HG03378 (cell line): ENCODE measurements at regions not wholly inside any gene's neighbourhood (a gene's known extent, or its start where the extent isn't known, plus 50 kb on each side); places are given as distances from the start of the nearest gene placed in this dataset.

Experiments used
- ATAC-seq: cut with Tn5 transposase; IDR thresholded peaks from one replicate; pipeline ENCODE4 v1.9.1; 2021; ENCODE audit warnings: mild to moderate bottlenecking, moderate library complexity; ENCODE audit not compliant: unreplicated experiment

DNA sequence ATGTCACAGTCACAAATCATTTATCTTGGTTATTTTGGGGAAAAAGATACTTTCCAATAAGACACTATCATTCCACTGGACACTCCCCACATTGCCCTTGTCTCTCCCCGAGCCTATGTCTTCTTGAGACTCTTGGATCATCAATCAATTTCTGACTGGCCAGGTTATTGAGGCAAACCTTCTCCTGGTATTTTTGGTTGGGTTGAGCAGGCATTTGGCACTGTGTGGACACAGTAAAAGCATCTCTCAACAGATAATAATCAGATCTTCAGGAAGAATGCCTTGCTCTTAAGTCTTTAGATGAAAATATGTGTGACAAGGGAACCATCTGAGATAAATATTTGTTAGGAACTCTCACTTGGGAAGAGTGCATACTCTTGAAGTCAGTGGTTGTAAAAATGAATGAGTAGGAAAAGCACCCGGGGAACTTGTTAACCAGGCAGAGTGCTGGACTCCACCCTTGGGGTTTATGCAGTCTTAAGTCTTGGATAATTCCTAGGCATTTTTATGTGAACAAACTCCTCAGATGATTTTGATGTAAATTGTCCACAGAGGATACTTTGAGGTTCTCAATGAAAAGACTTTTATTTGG lies 223.8 kb upstream of the CLINT1 start:
- ATAC-seq = no peak

DNA sequence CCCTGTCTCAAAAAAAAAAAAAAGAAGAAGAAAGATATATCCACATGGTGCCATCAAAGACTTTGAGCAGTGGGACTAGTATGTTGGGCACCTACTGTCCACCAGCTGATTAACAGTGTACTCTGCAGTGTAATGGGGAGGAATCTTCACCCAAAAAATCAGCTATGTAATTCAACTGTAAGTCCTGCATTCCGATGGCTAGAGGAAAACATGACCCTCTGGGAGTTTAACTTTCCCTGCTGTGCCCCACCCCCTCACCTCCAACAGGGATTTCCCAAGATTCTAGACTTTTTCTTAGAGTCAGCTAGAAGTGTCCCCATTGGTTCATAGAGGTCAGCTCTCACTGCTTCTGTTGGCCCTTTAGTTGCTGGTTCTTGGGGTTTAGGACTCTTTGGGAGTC lies 221.2 kb upstream of the CLINT1 start:
- ATAC-seq = no peak

DNA sequence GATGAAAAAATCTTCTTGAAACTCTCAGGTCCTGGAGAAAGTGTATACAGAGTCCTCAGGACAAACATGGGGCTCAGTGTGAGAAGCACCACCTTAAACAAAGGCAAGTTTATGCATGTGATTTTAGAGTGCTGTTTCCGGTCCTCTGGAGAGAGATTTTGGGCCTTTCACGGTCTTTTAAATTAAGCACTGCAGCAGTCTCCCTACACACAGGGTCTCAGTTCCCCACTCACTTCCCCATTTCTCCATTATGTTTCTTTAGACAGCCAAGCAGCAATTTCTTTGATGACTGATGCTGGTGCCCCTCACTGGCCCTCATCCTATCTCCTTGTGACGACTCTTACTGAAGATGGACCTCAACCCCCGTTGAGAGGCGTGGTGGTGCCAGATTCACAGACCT lies 220.2 kb upstream of the CLINT1 start:
- no peak for ATAC-seq

DNA sequence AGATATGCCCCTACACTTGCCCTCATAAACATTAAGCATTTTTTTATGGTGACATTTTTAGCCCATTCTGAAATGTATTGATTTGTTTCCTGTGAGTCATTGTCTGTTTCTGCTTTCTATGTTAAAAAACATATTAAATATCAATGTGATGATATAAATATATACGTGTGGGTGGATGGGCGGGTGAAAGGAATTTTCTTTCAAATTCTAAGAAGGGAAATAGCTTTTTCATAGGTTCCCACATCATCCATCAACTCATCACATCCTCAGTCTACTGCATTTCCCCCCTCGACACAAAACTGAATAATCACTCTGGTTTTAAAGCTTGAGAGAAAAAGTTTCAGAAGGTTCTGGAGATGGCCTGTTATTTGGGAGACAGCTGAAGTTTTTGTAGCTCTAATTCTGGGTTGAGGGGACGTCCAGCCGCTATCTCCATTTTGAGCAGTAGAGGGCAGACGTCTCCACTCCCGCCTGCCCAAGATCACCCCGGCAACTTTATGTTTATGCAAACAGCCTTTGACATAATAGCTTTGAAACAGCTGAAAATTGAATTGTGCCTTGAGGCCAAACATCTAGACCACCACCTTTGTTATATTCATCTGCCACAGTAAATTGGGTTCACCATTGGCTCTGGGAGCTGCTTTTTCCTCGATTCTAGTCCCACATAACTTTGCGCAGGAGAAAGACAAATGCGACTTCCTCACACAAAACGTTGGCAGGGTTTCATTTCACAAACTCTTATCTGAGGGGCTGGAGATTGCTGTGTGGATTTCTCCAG lies 216.2 kb upstream of the CLINT1 start:
- ATAC-seq = no peak

DNA sequence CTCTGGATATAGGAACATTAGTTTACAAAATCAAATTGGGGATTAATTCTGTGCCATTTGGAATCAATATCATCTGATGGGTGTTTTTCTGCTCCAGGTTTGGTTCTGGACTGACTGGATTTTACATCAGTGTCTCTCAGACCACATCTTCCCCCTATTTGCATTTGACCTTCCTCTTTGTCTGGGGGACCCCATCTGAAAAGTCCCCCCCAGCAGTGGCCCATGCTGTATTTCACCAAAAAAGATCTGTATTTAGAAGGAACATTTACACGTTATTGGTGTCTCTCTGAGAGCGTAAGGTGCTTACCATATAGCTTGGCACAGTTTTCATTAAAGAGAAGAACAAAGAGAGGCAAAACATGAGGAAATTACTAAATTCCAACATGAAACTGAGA lies 215.6 kb upstream of the CLINT1 start:
- no peak for ATAC-seq

DNA sequence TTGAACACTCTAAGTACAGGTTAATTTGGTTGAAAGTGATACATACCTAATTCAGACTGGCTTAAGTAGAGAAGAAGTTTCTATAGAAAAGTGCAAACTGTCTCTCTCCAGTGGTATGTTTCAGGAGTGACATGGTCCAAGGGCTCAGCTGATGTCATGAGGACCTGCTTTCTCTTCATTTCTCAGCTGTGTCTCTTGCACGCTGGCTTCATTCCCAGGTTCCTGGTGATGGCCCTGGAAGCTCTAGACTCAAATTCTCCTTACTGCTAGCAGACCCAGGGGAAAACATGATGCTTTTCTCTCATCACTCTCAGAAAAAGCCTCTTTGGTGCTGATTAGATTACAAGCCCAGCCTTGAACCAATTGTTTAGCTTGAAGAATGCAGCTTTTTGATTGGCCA lies 211.9 kb upstream of the CLINT1 start:
- no peak for ATAC-seq

DNA sequence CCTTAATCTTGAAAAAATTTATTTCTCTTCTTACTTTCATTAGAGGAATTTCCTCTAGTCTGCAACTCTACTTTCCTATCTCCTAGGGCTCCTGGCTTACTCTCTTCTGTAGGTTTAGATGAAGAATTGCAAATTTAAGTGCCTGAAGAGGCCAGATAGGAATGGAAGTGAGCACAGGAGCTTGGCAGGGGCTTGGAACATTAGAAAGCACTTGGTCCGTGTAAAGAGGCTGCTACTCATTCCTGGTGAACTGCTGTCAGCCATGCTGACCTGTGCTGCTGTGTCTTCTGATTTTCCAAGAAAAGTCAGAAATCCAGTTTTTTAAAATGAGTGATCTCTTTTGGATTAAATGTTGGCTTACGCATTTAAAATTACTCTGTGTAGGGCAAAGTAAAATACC lies 210.9 kb upstream of the CLINT1 start:
- no peak for ATAC-seq

DNA sequence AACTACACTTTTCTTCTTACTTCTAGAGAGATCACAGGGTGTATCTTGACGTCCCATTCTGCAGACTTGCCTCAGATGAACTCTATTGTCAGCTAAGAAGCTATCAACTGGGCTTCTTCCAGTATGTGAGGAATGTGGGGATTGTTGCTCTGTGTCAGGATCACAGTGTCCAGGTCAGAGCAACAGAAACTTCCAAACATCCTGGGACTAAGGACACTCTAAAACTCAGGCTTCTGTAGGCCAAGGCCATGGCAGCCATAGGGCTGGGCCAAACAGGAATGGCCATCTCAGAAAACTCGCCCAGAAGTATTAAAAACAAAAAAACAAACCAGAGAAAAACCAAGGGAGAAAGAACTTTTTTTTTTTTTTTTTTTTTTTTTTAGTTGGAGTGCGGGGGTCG lies 210.0 kb upstream of the CLINT1 start:
- no peak for ATAC-seq

DNA sequence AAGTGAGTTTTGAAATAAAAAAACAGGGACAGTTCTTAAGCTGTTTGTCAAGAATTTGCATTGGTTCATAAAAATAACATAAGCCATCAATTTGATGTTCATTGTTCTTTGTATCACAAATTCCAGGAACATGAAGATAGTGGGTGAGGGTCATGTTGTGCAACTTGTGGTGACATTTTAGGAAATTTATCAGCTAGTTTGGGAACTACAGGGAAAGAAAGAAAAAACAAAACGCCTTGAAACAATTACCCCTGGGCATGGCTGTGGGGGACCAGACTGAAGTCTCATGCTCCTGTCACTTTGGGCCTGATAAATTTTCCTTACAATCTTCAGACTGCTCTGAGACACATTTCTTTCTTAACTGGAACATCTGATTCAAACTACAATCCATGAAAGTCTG lies 207.1 kb upstream of the CLINT1 start:
- ATAC-seq = no peak

DNA sequence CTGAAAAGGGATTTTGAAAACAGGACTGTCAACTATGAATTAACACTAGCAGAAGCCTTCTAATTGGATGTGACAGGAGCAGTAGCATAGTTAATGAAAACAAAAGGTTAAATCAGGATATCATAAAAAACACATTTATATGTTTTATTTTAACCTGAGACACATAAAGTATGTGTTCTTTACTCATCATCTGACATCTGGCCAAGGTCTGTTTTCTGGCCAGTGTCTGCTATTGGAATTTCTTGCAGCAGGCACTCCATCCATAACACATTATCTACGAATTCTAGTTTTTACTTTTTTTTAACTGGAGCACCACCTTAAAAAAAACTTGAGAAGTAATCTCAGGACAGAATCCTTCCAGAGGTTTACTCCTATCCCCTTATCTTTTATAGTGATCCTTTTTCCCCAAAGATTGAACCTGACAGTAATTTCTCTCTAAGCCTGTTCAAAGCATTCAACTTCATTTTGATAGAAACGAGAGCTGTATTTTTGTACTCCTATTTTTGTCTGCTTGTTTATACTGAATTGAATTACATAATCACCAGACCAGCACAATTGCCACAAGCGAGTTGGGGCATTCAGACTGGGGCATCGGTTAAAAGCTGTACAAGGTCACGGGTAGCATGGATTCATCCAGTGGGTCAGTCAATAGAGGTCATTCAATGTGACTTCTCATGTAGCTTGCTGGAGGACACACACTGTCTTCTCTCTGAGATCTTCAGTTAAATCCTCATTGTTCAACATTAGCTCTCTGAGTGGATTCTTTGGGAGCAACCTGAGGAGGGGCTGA lies 205.6 kb upstream of the CLINT1 start:
- ATAC-seq = no peak

DNA sequence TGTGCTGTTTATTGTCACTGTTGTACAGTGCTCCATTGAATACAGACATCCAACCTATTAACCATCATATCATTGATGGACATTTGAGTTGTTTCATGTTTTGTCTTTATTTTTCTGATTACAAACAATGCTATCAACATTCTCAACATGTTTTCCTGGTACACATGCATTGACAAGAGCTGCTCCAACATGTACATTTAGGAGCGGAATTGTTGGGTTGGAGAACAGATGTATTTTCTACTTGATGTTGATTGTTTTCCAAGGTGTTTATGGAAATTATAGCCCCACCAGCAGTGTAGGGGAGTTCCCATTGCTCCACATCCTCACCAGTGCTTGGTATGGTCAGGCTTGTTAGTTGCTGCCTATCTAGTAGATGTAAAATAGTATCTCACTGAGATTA lies 204.1 kb upstream of the CLINT1 start:
- ATAC-seq = no peak

DNA sequence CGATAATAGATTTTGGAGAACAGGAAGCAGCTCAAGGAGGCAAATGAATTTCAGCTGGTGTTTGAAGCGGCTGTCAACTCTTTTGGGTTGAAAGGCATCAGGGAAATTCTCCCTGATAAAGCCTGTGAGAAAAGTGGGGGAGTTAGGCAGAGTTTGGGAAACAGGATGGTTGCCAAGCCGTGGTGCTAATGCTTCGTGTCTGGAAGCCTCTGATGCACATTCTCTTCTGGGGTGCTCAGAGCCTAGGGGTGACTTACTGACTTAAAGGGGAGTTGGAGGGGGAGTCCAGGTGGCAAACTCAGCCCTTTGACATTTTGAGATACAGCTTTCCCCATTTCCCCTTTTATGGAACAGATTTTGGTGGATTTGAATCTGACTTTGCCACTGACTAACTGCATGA lies 202.5 kb upstream of the CLINT1 start:
- no peak for ATAC-seq

DNA sequence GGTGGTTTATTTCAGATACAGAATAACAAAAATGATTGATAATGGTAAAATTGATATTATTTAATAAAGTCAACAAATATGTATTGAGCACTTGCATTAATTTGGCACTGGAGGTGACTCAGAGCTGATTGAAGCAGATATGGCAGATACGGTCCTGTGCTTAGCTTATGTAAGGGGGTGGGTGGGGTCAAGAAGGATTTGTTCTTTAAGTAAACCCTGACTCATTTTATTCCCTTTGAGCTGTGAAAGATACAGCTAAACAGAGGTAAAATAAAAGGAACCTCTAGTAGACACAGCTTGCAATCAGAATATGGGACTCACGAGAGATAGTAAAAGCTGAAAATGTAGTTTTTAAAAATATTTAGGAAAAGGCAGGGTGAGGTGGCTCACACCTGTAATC lies 201.3 kb upstream of the CLINT1 start:
- ATAC-seq = no peak

DNA sequence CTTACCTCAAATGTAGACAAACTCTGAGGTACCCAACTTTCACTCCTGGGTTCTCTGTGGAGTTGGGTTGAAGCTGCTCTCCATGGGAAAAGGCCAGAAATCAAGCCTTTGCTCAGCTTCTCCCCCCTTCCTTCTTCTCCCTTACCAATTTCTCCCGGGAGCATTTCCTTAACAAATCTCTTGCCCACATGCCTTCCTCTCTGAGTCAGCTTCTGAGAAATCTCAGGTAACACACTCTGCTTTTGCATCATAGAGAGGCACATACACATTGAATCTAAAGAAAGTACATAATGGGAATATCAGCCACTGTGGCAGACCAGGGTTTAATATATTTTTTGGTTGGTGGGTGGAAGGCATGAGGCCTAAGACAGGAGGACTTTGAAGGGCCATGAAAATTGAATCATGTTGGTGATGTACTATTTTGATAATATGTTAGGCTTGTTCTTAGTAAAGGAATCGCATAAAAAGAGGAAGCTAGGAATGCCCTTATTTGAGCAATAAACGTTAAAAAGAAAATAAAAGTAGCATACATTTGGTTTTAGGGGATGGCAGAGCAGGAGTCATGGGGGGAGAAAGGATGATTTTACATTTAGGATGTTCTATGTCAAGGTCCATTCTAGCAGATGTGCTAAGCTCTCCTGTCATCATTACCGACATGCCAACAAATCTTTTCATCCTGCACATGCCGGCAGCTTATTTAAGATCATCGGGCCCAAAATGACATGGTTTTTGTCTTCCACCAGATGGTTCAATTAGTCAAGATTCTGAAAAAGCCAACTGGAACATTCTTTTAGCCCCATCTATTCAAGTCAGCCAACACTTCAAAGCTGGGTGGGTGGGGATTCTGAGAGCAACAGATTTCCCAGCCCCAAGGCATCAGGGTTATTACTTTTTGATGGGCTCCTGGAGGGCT lies 199.5 kb upstream of the CLINT1 start:
- no peak for ATAC-seq

DNA sequence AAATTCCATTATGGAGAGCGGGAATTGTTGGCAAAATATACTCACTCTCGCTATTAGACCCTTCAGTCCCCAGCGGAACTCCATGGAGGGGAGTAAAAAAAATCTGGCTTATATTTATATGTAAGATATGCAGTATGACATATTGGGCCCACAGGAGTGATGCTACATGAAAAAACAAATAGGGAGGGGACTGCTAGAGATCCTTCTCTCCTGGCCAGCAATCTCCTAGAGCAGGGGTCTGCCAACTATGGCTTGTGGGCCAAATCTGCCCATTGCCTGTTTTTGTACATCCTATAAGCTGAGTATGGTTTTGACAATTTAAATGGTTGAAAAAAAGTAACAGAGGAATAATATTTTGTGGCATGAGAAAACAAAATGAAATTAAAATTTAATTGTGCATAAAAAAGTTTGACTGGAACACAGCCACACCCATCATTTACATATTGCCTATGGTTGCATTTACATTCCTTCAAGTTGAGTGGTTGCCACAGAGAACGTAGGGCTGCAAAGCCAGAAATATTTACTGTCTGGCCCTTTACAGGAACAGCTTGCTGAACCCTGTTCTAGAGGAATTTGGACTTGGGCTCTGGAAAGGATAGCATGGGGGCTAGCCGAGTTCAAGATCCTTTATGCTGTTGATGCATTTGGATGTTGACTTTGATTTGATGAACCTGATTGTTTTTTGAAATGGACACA lies 197.3 kb upstream of the CLINT1 start:
- ATAC-seq = no peak

DNA sequence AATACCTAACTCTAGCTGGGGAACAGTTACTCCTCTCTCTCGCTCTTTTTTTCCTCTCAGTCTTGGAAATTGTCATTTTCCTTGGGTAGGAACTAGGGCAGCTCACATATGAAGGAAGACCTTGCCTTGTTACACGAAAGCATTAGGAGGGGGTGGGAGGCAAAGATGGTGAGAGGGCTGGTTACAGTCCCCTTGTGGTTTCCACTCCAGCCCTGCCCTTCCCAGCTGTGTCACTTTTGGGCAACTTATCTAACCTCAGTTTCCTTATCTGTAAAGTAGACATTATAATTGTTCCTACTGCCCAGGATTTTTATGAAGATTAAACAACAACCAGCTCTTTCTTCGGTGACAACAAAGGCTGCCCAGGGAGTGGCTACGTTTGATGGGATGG lies 196.2 kb upstream of the CLINT1 start:
- ATAC-seq = no peak

DNA sequence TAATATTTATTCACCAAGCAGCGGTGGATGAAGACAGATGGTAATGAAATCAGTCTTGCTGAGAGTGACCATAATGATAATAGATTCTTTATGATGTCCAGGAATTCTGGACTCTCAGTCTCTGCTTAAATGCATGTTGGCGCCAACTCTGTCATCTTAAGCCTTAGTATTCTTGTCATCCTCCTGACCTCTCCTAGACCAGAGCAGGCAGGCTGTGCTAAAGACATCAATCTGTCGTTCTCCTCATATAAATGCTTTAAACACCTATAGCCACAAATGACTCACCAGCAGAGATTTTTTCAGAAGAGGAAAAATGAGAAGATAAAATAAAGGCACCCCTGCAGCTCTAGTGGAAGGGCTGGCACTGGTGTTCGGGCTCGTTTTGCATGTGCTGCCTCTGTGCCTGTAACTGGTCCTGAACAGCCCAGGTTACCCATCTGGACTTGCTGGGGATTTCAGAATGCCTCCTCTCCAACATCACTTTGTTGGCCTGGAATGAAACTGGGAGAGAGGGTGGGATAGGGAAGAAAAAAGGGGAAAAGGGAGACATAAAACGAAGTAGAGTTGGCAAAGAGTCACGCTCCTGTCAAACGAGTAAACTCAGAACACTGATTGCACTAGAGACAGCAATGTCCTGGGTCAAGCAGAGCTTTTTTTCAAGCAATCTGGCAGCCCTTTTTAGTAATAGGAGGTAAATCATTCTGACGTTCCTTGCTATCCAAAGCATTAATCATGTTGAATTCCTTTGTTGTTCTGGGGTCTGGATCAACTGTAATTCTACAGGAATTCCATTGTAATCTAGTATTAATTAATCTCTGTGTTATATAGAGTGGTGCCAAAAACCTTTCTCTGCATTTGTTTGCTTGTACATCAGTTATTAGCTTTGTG lies 195.5 kb upstream of the CLINT1 start:
- no peak for ATAC-seq

DNA sequence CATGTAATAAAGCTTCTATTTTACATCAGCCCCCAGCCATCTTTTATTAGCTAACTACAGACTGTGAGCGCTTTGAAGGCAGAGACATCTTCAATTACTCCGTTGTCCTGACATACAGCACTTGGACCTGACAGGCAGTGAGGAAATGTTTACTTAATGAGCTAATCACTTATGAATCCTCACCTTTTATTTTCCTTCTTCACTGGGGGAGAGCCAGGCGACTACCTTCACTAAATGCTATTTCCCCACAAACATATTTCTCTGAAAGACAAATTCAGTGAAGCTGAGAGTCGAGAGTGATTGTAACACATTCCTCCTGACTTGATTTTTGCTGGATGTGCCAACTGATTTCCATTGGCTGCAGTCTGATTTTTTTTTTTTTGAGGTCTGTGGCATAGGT lies 192.1 kb upstream of the CLINT1 start:
- ATAC-seq = no peak

DNA sequence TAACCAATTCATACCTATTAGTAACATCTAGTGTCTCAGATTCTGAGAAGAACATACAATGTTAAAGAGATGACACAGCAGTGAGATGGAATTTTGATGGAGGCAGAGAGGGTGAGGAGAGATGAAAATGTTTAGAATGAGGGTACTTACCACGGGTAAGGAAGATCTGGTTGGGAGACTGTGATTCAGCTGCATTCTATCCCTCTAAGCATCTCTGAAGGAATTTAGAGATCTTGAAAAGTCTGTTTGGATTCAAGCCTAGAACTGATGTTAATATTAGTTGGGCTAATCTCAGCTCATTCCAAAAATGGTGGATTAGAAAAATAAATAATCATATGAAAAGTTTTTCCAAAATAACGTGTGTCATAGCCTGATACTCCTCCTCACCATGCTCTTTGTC lies 191.5 kb upstream of the CLINT1 start:
- ATAC-seq = no peak

DNA sequence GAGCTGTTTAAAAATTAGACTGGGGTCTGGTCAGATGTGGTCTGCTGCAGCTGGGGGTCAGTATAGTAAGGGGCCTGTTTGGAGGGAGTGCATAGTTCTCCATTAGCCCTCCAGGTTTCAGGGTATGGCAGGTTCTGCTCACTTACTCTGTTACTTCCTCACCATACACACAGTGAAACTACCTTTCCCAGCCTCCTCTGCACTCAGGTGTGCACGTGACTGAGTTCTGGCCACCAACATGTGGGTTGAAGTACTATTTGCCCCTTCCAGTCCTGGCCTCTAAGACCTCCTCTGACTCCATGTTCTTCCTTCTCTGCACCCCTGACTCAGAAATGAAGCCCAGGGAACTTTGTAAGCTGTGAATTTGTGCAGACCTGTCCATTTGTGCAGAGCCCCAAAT lies 190.5 kb upstream of the CLINT1 start:
- no peak for ATAC-seq
